ENCODE measurements at regions not wholly inside any gene's neighbourhood (a gene's known extent, or its start where the extent isn't known, plus 50 kb on each side); places are given as distances from the start of the nearest gene placed in this dataset.

GRCh38 chr2:144678736-144679135, 158.8 kb upstream of the ZEB2 start:
- no peak for DNase-seq (ENCODE audit: low spot score, unreplicated experiment)
- TF ChIP-seq, protein P1, sequence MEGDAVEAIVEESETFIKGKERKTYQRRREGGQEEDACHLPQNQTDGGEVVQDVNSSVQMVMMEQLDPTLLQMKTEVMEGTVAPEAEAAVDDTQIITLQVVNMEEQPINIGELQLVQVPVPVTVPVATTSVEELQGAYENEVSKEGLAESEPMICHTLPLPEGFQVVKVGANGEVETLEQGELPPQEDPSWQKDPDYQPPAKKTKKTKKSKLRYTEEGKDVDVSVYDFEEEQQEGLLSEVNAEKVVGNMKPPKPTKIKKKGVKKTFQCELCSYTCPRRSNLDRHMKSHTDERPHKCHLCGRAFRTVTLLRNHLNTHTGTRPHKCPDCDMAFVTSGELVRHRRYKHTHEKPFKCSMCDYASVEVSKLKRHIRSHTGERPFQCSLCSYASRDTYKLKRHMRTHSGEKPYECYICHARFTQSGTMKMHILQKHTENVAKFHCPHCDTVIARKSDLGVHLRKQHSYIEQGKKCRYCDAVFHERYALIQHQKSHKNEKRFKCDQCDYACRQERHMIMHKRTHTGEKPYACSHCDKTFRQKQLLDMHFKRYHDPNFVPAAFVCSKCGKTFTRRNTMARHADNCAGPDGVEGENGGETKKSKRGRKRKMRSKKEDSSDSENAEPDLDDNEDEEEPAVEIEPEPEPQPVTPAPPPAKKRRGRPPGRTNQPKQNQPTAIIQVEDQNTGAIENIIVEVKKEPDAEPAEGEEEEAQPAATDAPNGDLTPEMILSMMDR (IDR thresholded peaks at IDR 0.05; ENCODE audit: unreplicated experiment) = no peak
- no peak overlapping the region for H3K4me3 Mint-ChIP-seq (ENCODE audit: low read depth)
- H3K36me3 Mint-ChIP-seq (ENCODE audit: insufficient read depth) = no peaks in the 10 kb centered on the region
- peaks cover 4% of the 10 kb centered on the region for H3K9me3 Mint-ChIP-seq (ENCODE audit: low read depth)
- no peak overlapping the region for H3K27ac Mint-ChIP-seq
- H3K4me1 Mint-ChIP-seq (ENCODE audit: low read depth) = peaks cover 24% of the 10 kb centered on the region
- no peaks in the 10 kb centered on the region for H3K27me3 Mint-ChIP-seq

DNA sequence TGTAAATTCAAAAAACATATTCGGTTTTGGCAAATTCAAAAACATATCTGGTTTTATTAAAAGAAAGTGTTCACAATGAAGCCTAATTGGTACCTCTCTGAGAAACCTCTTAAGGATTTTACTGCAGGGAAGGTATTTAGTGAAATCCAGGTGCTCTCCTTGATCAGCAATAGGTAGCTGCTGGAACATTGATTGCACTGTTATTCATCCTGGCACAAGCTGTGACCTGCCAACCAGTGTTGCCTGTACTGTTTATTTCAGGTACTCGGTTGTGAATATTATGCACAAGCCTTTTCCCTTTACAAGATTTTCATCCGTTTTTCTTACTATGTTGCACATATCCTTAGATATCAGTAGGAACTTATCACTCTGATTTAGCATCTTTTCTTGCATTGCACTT, 155.8 kb upstream of the ZEB2 start:
- Mint-ChIP-seq H3K9me3 (ENCODE audit: low read depth) (no peaks in the 10 kb centered on the region), H3K4me1 (ENCODE audit: low read depth) (peaks cover 24% of the 10 kb centered on the region), H3K4me3 (ENCODE audit: low read depth) (no peak overlapping the region), H3K36me3 (ENCODE audit: insufficient read depth) (no peaks in the 10 kb centered on the region), H3K27me3 (no peaks in the 10 kb centered on the region), H3K27ac (no peak overlapping the region)
- DNase-seq (ENCODE audit: low spot score, unreplicated experiment) = no peak
- TF ChIP-seq, protein P1 (IDR thresholded peaks at IDR 0.05; ENCODE audit: unreplicated experiment) = no peak

DNA sequence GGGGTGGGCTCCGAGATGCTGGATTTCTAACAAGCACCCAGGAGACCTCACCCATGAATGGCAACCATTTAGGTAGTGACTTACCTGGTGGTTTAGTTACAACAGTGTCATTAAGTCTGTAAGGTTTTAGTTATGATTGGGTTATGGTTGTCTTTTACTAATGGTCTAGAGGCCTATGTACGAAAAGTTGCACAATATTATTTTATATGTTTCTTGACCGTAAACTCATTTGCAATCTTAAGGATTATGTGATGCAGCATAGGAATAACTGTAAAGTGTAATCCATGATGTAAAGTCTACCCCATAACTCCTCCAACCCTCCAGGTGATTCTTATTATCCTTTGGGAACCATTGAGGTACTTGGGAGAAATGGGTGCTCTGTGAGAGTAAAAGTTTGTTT, 155.4 kb upstream of the ZEB2 start:
- no peak for DNase-seq (ENCODE audit: low spot score, unreplicated experiment)
- no peaks in the 10 kb centered on the region for H3K9me3 Mint-ChIP-seq (ENCODE audit: low read depth)
- H3K27ac Mint-ChIP-seq = no peak overlapping the region
- no peaks in the 10 kb centered on the region for H3K27me3 Mint-ChIP-seq
- H3K36me3 Mint-ChIP-seq (ENCODE audit: insufficient read depth) = no peaks in the 10 kb centered on the region
- TF ChIP-seq, protein P1 (IDR thresholded peaks at IDR 0.05; ENCODE audit: unreplicated experiment) = no peak
- H3K4me3 Mint-ChIP-seq (ENCODE audit: low read depth) = no peak overlapping the region
- H3K4me1 Mint-ChIP-seq (ENCODE audit: low read depth) = peaks cover 22% of the 10 kb centered on the region

- H3K4me3 Mint-ChIP-seq (ENCODE audit: low read depth) = no peak overlapping the region
- TF ChIP-seq, protein P1 (IDR thresholded peaks at IDR 0.05; ENCODE audit: unreplicated experiment) = no peak
- DNase-seq (ENCODE audit: low spot score, unreplicated experiment) = no peak
- no peaks in the 10 kb centered on the region for H3K9me3 Mint-ChIP-seq (ENCODE audit: low read depth)
- H3K27ac Mint-ChIP-seq = no peak overlapping the region
- H3K27me3 Mint-ChIP-seq = no peaks in the 10 kb centered on the region
- H3K36me3 Mint-ChIP-seq (ENCODE audit: insufficient read depth) = no peaks in the 10 kb centered on the region
- H3K4me1 Mint-ChIP-seq (ENCODE audit: low read depth) = peaks cover 18% of the 10 kb centered on the region
Observed at GRCh38 chr2:144674071-144674470, 154.2 kb upstream of the ZEB2 start.

- H3K4me3 Mint-ChIP-seq (ENCODE audit: low read depth) = no peak overlapping the region
- DNase-seq (ENCODE audit: low spot score, unreplicated experiment) = no peak
- H3K27ac Mint-ChIP-seq = no peak overlapping the region
- no peaks in the 10 kb centered on the region for H3K9me3 Mint-ChIP-seq (ENCODE audit: low read depth)
- no peaks in the 10 kb centered on the region for H3K27me3 Mint-ChIP-seq
- no peaks in the 10 kb centered on the region for H3K36me3 Mint-ChIP-seq (ENCODE audit: insufficient read depth)
- TF ChIP-seq, protein P1 (IDR thresholded peaks at IDR 0.05; ENCODE audit: unreplicated experiment) = no peak
- peaks cover 12% of the 10 kb centered on the region for H3K4me1 Mint-ChIP-seq (ENCODE audit: low read depth)
Observed at GRCh38 chr2:144673456-144673855, 153.5 kb upstream of the ZEB2 start.

All from progenitor cell of endocrine pancreas (in vitro differentiated cells).